ENCODE measurements at regions not wholly inside any gene's neighbourhood (a gene's known extent, or its start where the extent isn't known, plus 50 kb on each side); places are given as distances from the start of the nearest gene placed in this dataset.

DNA sequence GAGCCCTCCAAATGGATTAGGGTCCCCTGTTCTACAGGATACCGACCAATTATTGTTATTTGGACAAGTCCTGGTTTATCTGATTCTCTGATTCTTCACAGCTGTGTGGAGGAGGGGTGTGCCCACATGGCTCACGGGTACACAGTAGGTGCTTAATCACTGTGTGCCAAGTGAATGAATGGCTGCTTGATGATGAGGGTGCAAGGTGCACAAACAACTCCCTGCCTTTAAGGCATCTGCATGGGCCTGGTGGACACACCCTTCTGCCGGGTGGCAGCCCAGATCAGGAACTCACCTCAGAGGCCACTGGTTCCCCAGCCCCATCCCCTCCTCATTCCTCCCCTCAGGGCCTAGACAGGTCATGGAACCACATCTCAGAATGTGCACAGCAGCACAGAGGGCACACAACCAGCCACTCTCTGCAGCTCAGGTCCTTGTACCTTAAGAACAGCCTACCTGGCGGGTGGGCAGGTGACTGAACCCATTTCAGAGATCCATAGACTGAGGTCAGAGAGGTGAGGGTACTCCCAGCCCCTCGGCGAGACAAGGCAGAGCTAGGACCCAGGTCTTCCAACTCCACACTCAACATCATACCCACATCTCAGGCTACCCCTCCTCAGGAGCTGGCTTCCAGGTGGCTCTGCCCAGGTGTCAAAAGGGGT, 50.3 kb downstream of the SHANK2 start:
- TF ChIP-seq, protein P1, sequence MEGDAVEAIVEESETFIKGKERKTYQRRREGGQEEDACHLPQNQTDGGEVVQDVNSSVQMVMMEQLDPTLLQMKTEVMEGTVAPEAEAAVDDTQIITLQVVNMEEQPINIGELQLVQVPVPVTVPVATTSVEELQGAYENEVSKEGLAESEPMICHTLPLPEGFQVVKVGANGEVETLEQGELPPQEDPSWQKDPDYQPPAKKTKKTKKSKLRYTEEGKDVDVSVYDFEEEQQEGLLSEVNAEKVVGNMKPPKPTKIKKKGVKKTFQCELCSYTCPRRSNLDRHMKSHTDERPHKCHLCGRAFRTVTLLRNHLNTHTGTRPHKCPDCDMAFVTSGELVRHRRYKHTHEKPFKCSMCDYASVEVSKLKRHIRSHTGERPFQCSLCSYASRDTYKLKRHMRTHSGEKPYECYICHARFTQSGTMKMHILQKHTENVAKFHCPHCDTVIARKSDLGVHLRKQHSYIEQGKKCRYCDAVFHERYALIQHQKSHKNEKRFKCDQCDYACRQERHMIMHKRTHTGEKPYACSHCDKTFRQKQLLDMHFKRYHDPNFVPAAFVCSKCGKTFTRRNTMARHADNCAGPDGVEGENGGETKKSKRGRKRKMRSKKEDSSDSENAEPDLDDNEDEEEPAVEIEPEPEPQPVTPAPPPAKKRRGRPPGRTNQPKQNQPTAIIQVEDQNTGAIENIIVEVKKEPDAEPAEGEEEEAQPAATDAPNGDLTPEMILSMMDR (conservative IDR thresholded peaks at IDR 0.05): no peak
- H3K36me3 Mint-ChIP-seq (ENCODE audit: low read depth): no peaks in the 10 kb centered on the region

GRCh38 chr11:71201231-71201630, 51.1 kb downstream of the SHANK2 start:
- no peaks in the 10 kb centered on the region for H3K9me3 Mint-ChIP-seq
- DNase-seq (ENCODE audit: low read depth, low spot score): no peak
- no peak overlapping the region for H3K4me3 Mint-ChIP-seq
- H3K36me3 Mint-ChIP-seq (ENCODE audit: low read depth): no peaks in the 10 kb centered on the region
- H3K27me3 Mint-ChIP-seq (ENCODE audit: low read depth): no peaks in the 10 kb centered on the region
- TF ChIP-seq, protein P1 (conservative IDR thresholded peaks at IDR 0.05): no peak
- H3K4me1 Mint-ChIP-seq: peaks cover 2% of the 10 kb centered on the region
- no peak overlapping the region for H3K27ac Mint-ChIP-seq (ENCODE audit: unreplicated experiment)

More for the DNA sequence above, 50.3 kb downstream of the SHANK2 start:
- Mint-ChIP-seq H3K4me1 (peaks cover 3% of the 10 kb centered on the region), H3K27ac (ENCODE audit: unreplicated experiment) (no peak overlapping the region), H3K27me3 (ENCODE audit: low read depth) (no peaks in the 10 kb centered on the region), H3K4me3 (no peak overlapping the region), H3K9me3 (no peaks in the 10 kb centered on the region)
- no peak for DNase-seq (ENCODE audit: low read depth, low spot score)

DNA sequence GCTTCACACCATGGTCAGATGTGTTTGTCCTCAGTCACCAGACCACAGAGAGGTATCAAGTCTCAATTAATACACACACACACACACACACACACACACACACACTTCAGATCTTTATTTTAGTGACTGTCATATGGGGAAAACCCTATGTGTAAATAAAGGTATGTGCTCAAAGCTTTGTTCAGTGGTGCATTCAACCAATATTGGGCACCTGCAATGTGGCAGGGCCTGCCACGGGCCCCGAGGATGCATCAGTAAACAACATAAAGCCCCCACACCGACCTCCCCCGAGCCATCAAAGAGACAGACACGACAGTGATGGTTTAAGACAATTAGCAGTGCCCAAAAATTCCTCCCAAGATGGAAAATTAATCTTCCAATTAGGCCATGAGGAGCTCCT, 51.6 kb downstream of the SHANK2 start:
- no peak for DNase-seq (ENCODE audit: low read depth, low spot score)
- Mint-ChIP-seq H3K4me1 (no peaks in the 10 kb centered on the region), H3K27me3 (ENCODE audit: low read depth) (no peaks in the 10 kb centered on the region), H3K9me3 (no peaks in the 10 kb centered on the region), H3K27ac (ENCODE audit: unreplicated experiment) (no peak overlapping the region), H3K36me3 (ENCODE audit: low read depth) (no peaks in the 10 kb centered on the region), H3K4me3 (no peak overlapping the region)
- TF ChIP-seq, protein P1 (conservative IDR thresholded peaks at IDR 0.05): no peak

- TF ChIP-seq, protein P1 (conservative IDR thresholded peaks at IDR 0.05): no peak
- DNase-seq (ENCODE audit: low read depth, low spot score): no peak
- no peaks in the 10 kb centered on the region for H3K9me3 Mint-ChIP-seq
- H3K27me3 Mint-ChIP-seq (ENCODE audit: low read depth): no peaks in the 10 kb centered on the region
- H3K4me3 Mint-ChIP-seq: no peak overlapping the region
- H3K27ac Mint-ChIP-seq (ENCODE audit: unreplicated experiment): no peak overlapping the region
- H3K4me1 Mint-ChIP-seq: no peaks in the 10 kb centered on the region
- no peaks in the 10 kb centered on the region for H3K36me3 Mint-ChIP-seq (ENCODE audit: low read depth)
Measured at GRCh38 chr11:71200172-71200716, 52.1 kb downstream of the SHANK2 start.

DNA sequence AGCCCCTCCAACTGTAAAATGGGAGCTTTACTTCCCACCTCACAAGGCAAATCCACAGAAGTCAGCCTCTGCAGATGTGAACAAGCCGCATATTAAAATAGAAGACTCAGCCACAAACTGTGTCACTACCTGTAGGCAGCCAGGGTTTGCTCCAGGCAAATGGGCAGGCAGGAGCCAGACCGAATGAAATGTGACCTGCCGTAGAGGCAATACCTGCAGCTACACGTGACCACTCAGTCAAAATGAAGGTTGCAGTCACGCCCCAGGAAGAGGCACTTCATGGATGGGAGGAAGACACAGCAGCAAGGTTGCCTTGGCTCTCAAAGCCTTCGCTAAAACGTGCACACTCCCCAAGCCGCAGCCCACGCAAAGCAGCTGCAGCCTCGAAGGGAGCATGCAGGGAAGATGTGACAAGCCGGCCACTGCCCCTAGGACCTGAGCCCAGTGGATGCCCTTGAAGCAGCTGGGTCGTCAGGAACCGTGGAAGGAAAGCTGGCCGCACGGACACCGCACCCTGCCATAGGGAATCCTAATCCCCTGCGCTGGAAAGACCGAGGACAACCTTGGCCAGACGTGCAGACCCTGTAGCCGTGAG, 53.1 kb downstream of the SHANK2 start:
- no peaks in the 10 kb centered on the region for H3K4me1 Mint-ChIP-seq
- DNase-seq (ENCODE audit: low read depth, low spot score): no peak
- no peaks in the 10 kb centered on the region for H3K27me3 Mint-ChIP-seq (ENCODE audit: low read depth)
- no peaks in the 10 kb centered on the region for H3K36me3 Mint-ChIP-seq (ENCODE audit: low read depth)
- H3K9me3 Mint-ChIP-seq: no peaks in the 10 kb centered on the region
- no peak overlapping the region for H3K4me3 Mint-ChIP-seq
- no peak overlapping the region for H3K27ac Mint-ChIP-seq (ENCODE audit: unreplicated experiment)
- TF ChIP-seq, protein P1 (conservative IDR thresholded peaks at IDR 0.05): no peak

Data from neural crest cell (in vitro differentiated cells).